Spleen (tissue), 7 donors: ENCODE measurements at regions not wholly inside any gene's neighbourhood (a gene's known extent, or its start where the extent isn't known, plus 50 kb on each side); places are given as distances from the start of the nearest gene placed in this dataset.

Experiments
- CTCF ChIP-seq, 11 experiments: fragments of 200-600 bp in 7 of 11; fragments of 450-650 bp in 4 of 11; sonication (generic) in 4 of 11; IDR thresholded peaks in 8 of 11; conservative IDR thresholded peaks in 3 of 11; 1 replicate in 7 of 11; 2 replicates in 4 of 11; pipeline versions ENCODE4 v1.4.0 to v1.8.0; 2016 to 2021; ENCODE audit warnings: antibody characterized with exemption in 11 of 11, inconsistent platforms in 4 of 11, mild to moderate bottlenecking in 1 of 11
- POLR2A ChIP-seq, 3 donors: fragments of 450-650 bp; IDR thresholded peaks; one replicate each; pipeline ENCODE4 v1.5.1; 2017; ENCODE audit warnings: antibody characterized with exemption in 3 of 3, mild to moderate bottlenecking in 1 of 3
- POLR2AphosphoS5 ChIP-seq, 3 donors: sonication (generic); formaldehyde crosslinking; IDR thresholded peaks; one replicate each; pipeline ENCODE4 v1.5.1; 2017; ENCODE audit warnings: antibody characterized with exemption in 3 of 3
- donor health status: DM: no; HTN: no; CAD: no; lungs with moderate emphysema.
- donor health status: DM: no; HTN: no; CAD: no.
- donor health status: DM: no; HTN: no; CAD: no.

- TF ChIP-seq CTCF (IDR thresholded peaks at IDR 0.05 in 8 of 11, conservative IDR thresholded peaks at IDR 0.05 in 3 of 11) (no peak), POLR2AphosphoS5 (IDR thresholded peaks at IDR 0.05) (no peak), POLR2A (IDR thresholded peaks at IDR 0.05) (no peak)
Observed at GRCh38 chr4:55733932-55734331, 85.7 kb upstream of the EXOC1L start.
